Fibroblast of villous mesenchyme (primary cell): ENCODE measurements at regions not wholly inside any gene's neighbourhood (a gene's known extent, or its start where the extent isn't known, plus 50 kb on each side); places are given as distances from the start of the nearest gene placed in this dataset.

Experiments used
- DNase-seq: peaks from one replicate; pipeline ENCODE4 v3.0.0-alpha.2; 2010; ENCODE audit warnings: low read depth
- H3K4me3 ChIP-seq: 2 replicates; pipeline ENCODE4 v1.5.1; 2011; ENCODE audit warnings: low read depth, mild to moderate bottlenecking, low read length
- CTCF ChIP-seq: IDR thresholded peaks from 2 replicates; pipeline ENCODE4 v1.5.1; 2012; ENCODE audit warnings: low read depth, mild to moderate bottlenecking, low read length; ENCODE audit not compliant: insufficient read depth

- no peak for TF ChIP-seq CTCF
- DNase-seq: no peak
- no peak overlapping the region for H3K4me3 ChIP-seq
Observed at GRCh38 chr13:91105270-91105669, 242.2 kb upstream of the MIR17HG start.

- DNase-seq: no peak
- no peak for TF ChIP-seq CTCF
- no peak overlapping the region for H3K4me3 ChIP-seq
Observed at GRCh38 chr13:91106565-91106964, 240.9 kb upstream of the MIR17HG start.

- H3K4me3 ChIP-seq: no peak overlapping the region
- no peak for DNase-seq
- TF ChIP-seq CTCF: no peak
Observed at GRCh38 chr13:91108315-91108714, 239.2 kb upstream of the MIR17HG start.

GRCh38 chr13:91111476-91112200, 235.8 kb upstream of the MIR17HG start:
- no peak overlapping the region for H3K4me3 ChIP-seq
- DNase-seq: no peak
- TF ChIP-seq CTCF: no peak

GRCh38 chr13:91112201-91112923, 235.1 kb upstream of the MIR17HG start:
- TF ChIP-seq CTCF: no peak
- H3K4me3 ChIP-seq: no peak overlapping the region
- no peak for DNase-seq

- no peak for DNase-seq
- TF ChIP-seq CTCF: no peak
- H3K4me3 ChIP-seq: no peak overlapping the region
Observed at GRCh38 chr13:91112924-91113277, 234.6 kb upstream of the MIR17HG start.

- no peak for TF ChIP-seq CTCF
- DNase-seq: no peak
- H3K4me3 ChIP-seq: no peak overlapping the region
Observed at GRCh38 chr13:91115776-91116175, 231.7 kb upstream of the MIR17HG start.
